Neuronal stem cell (in vitro differentiated cells): ENCODE measurements at regions not wholly inside any gene's neighbourhood (a gene's known extent, or its start where the extent isn't known, plus 50 kb on each side); places are given as distances from the start of the nearest gene placed in this dataset.

Experiments used
- DNase-seq: peaks from one replicate; pipeline ENCODE4 v3.0.0-alpha.2; 2013; ENCODE audit warnings: low spot score
- H2AFZ ChIP-seq: one replicate; pipeline ENCODE4 v1.6.1; 2013; ENCODE audit warnings: mild to moderate bottlenecking, low read length, inconsistent platforms
- H2AK5ac ChIP-seq: 2 replicates; pipeline ENCODE4 v1.6.1; 2013; ENCODE audit warnings: low read depth, mild to moderate bottlenecking, inconsistent platforms, low read length, moderate library complexity, mixed read lengths
- H2BK120ac ChIP-seq: 2 replicates; pipeline ENCODE4 v1.6.1; 2013; ENCODE audit warnings: low read depth, mild to moderate bottlenecking, inconsistent platforms, low read length, moderate library complexity, mixed read lengths
- H2BK12ac ChIP-seq: one replicate; pipeline ENCODE4 v1.6.1; 2013; ENCODE audit warnings: low read length, inconsistent platforms
- H2BK15ac ChIP-seq: 2 replicates; pipeline ENCODE4 v1.6.1; 2013; ENCODE audit warnings: mild to moderate bottlenecking, low read length, inconsistent platforms, mixed read lengths
- H2BK5ac ChIP-seq: one replicate; pipeline ENCODE4 v1.6.1; 2013; ENCODE audit warnings: inconsistent platforms, mild to moderate bottlenecking, low read length, moderate library complexity
- H3K14ac ChIP-seq: one replicate; pipeline ENCODE4 v1.6.1; 2013; ENCODE audit warnings: low read length, inconsistent platforms
- H3K18ac ChIP-seq: 2 replicates; pipeline ENCODE4 v1.6.1; 2013; ENCODE audit warnings: low read length, inconsistent platforms
- H3K23ac ChIP-seq: 2 replicates; pipeline ENCODE4 v1.6.1; 2013; ENCODE audit warnings: low read depth, mild to moderate bottlenecking, mixed read lengths, low read length, inconsistent platforms; ENCODE audit not compliant: poor library complexity
- H3K27ac ChIP-seq: replicated peaks from 3 replicates; pipeline ENCODE4 v1.5.1; 2013; ENCODE audit warnings: low read length, inconsistent platforms
- H3K27me3 ChIP-seq, 3 experiments: 2 replicates each; pipeline ENCODE4 v1.6.1; 2013; ENCODE audit warnings: low read length in 3 of 3, mild to moderate bottlenecking in 2 of 3, inconsistent platforms in 1 of 3, low read depth in 1 of 3, mixed read lengths in 1 of 3, moderate library complexity in 1 of 3; ENCODE audit not compliant: control insufficient read depth in 3 of 3, insufficient read depth in 3 of 3
- H3K36me3 ChIP-seq, 2 donors: replicated peaks in 1 of 2; 2 replicates each; pipeline ENCODE4 v1.6.1; 2013; ENCODE audit warnings: low read length in 2 of 2; ENCODE audit not compliant: control insufficient read depth in 2 of 2, insufficient read depth in 2 of 2
- H3K4ac ChIP-seq: 2 replicates; pipeline ENCODE4 v1.6.1; 2013; ENCODE audit warnings: inconsistent platforms, mild to moderate bottlenecking, low read length, moderate library complexity
- H3K4me1 ChIP-seq, 2 donors: 1 replicate in 1 of 2; 2 replicates in 1 of 2; pipeline ENCODE4 v1.6.1; 2013; ENCODE audit warnings: low read length in 2 of 2, low read depth in 1 of 2; ENCODE audit not compliant: control insufficient read depth in 2 of 2, insufficient read depth in 1 of 2
- H3K4me2 ChIP-seq: one replicate; pipeline ENCODE4 v1.6.1; 2013; ENCODE audit warnings: mild to moderate bottlenecking, low read length, inconsistent platforms; ENCODE audit not compliant: insufficient read depth, poor library complexity, severe bottlenecking
- H3K4me3 ChIP-seq, 2 donors: 2 replicates each; pipeline ENCODE4 v1.5.1; 2013; ENCODE audit warnings: low read length in 2 of 2, mild to moderate bottlenecking in 2 of 2, inconsistent platforms in 1 of 2, moderate library complexity in 1 of 2
- H3K79me1 ChIP-seq: one replicate; pipeline ENCODE4 v1.6.1; 2013; ENCODE audit warnings: low read depth, mild to moderate bottlenecking, inconsistent platforms, low read length, moderate library complexity
- H3K9ac ChIP-seq: one replicate; pipeline ENCODE4 v1.6.1; 2013; ENCODE audit warnings: mild to moderate bottlenecking, low read depth, low read length, inconsistent platforms; ENCODE audit not compliant: poor library complexity
- H3K9me3 ChIP-seq, 2 donors: replicated peaks in 1 of 2; 2 replicates each; pipeline versions ENCODE3 to v1.6.1; 2013; ENCODE audit warnings: low read length in 2 of 2, mild to moderate bottlenecking in 2 of 2, inconsistent platforms in 1 of 2, low read depth in 1 of 2, mixed read lengths in 1 of 2, moderate library complexity in 1 of 2; ENCODE audit not compliant: control insufficient read depth in 2 of 2, insufficient read depth in 1 of 2
- H4K8ac ChIP-seq: one replicate; pipeline ENCODE4 v1.6.1; 2013; ENCODE audit warnings: low read depth, mild to moderate bottlenecking, inconsistent platforms, low read length, moderate library complexity
- H4K91ac ChIP-seq: one replicate; pipeline ENCODE4 v1.6.1; 2013; ENCODE audit warnings: low read length, low read depth, mild to moderate bottlenecking, inconsistent platforms; ENCODE audit not compliant: poor library complexity
- WGBS, 2 donors: extraction: QIAGEN DNeasy Blood & Tissue Kit; methylation state at CpG; one replicate each; pipeline ENCODE4 v1.1.7; 2013; ENCODE audit warnings: missing lambda C conversion rate in 2 of 2, mixed read lengths in 1 of 2; ENCODE audit not compliant: insufficient read length in 2 of 2, insufficient replicate concordance in 1 of 2; ENCODE audit errors: extremely low coverage in 2 of 2; 5-methylcytosine and 5-hydroxymethylcytosine counted together

DNA sequence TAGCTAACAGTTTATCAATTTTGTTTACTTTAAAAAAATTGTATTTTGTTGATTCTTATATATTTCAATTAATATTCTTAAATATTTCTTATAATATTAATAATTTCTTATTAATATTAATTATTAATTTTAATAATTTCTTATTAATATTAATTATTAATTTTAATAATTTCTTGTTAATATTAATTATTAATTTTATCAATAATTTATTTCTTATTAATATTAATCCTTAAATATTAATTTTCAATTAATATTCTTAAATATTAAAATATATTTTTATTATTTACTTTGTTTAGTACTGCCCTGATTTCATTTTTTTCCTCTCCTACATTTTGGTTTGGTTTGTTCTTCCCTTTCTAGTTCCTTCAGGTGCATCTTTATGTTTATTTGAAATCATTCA is 1208.1 kb downstream of the LRFN5 start:
- Histone ChIP-seq H3K4me2 (no peak overlapping the region), H2BK15ac (no peak overlapping the region), H3K4me3 (no peak overlapping the region), H3K4me1 (no peaks in the 10 kb centered on the region), H3K79me1 (no peaks in the 10 kb centered on the region), H3K9ac (no peak overlapping the region), H2AK5ac (no peak overlapping the region), H3K4ac (no peak overlapping the region), H2BK5ac (no peak overlapping the region), H3K18ac (no peak overlapping the region), H3K9me3 (no peaks in the 10 kb centered on the region), H2AFZ (no peak overlapping the region), H4K91ac (no peak overlapping the region), H3K14ac (no peak overlapping the region), H2BK120ac (no peak overlapping the region), H3K36me3 (no peaks in the 10 kb centered on the region), H3K27me3 (no peaks in the 10 kb centered on the region), H4K8ac (no peak overlapping the region), H2BK12ac (no peak overlapping the region), H3K27ac (no peak overlapping the region), H3K23ac (no peak overlapping the region)
- no peak for DNase-seq

DNA sequence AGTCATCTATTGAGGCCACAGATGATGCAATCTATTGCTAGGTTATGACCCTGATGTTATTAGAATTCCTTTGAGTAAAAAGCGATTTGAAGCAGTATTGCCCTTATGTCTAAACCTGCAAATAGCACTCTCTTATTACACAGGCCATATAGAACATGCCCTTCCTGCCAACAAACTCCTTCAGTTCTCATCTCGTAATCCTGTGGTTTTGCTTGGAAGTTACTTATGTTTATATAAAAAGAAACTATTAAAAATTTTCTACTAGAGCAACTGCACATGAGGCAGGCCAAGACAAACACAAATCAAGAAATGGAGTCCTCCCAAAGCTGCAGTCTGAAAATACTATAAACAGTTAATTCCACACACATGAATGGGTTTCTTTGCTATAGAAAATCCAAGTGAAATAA is 1200.2 kb downstream of the LRFN5 start:
- Histone ChIP-seq H3K9ac (no peak overlapping the region), H3K4me3 (no peak overlapping the region), H3K27ac (no peak overlapping the region), H3K14ac (no peak overlapping the region), H4K91ac (no peak overlapping the region), H3K23ac (no peak overlapping the region), H4K8ac (no peak overlapping the region), H3K36me3 (no peaks in the 10 kb centered on the region), H2BK120ac (no peak overlapping the region), H3K79me1 (no peaks in the 10 kb centered on the region), H2AK5ac (no peak overlapping the region), H3K4me2 (no peak overlapping the region), H3K27me3 (no peaks in the 10 kb centered on the region), H2AFZ (no peak overlapping the region), H2BK12ac (no peak overlapping the region), H2BK5ac (no peak overlapping the region), H3K9me3 (no peaks in the 10 kb centered on the region), H3K4ac (no peak overlapping the region), H2BK15ac (no peak overlapping the region), H3K18ac (no peak overlapping the region), H3K4me1 (no peaks in the 10 kb centered on the region)
- no peak for DNase-seq
- no CpG with 5 or more reads among the region's 2 CpGs for WGBS, 2 donors

DNA sequence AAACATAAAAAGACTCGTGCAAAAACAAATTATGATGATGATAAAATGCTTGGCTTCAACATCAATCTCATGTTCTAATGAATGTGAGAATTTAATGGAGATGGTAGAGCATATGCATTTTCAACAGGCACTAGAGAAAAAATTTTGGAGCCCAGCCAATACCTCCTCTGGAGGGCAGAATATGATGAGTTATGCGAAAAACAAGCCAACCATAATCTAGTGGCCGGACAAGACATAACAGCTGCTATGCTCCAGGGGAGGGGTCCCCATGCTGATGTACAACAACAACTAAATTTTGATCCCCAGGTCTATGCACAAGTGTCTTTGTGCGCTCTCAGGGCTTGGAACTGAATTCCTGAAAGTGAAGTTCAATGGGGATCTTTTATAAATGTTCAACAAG is 1197.5 kb downstream of the LRFN5 start:
- H3K27me3 ChIP-seq, result no peaks in the 10 kb centered on the region
- no peaks in the 10 kb centered on the region for H3K4me1 ChIP-seq
- WGBS, 2 donors, result no CpG with 5 or more reads among the region's 4 CpGs
- no peaks in the 10 kb centered on the region for H3K36me3 ChIP-seq
- no peak overlapping the region for H2BK120ac ChIP-seq
- no peak overlapping the region for H2AK5ac ChIP-seq
- no peak overlapping the region for H3K4me2 ChIP-seq
- H3K4me3 ChIP-seq, result no peak overlapping the region
- H3K9me3 ChIP-seq, result no peaks in the 10 kb centered on the region
- no peak overlapping the region for H3K9ac ChIP-seq
- H3K14ac ChIP-seq, result no peak overlapping the region
- H3K79me1 ChIP-seq, result no peaks in the 10 kb centered on the region
- no peak overlapping the region for H2BK5ac ChIP-seq
- H4K91ac ChIP-seq, result no peak overlapping the region
- H3K23ac ChIP-seq, result no peak overlapping the region
- no peak overlapping the region for H2BK12ac ChIP-seq
- H4K8ac ChIP-seq, result no peak overlapping the region
- no peak overlapping the region for H3K18ac ChIP-seq
- H2BK15ac ChIP-seq, result no peak overlapping the region
- H2AFZ ChIP-seq, result no peak overlapping the region
- H3K27ac ChIP-seq, result no peak overlapping the region
- no peak for DNase-seq
- H3K4ac ChIP-seq, result no peak overlapping the region

DNA sequence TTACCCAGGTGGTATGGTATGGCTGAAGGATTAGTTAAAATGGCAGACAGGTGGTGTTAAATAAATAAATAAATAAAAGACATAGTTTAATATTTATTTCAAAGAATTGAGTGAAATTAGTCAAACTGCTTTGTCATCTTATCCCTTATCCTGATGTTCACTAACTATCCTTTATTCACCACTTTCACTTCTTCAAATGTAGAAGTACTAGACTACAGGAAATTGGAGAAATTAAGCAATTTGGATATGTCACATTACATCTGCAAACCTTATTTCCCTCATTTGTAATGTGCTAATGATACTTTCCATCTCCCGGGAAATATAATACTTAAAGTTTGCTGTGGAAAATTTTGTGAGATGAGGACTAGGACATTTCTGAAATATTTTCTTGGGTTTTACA is 1195.7 kb downstream of the LRFN5 start:
- Histone ChIP-seq H3K14ac (no peak overlapping the region), H2BK15ac (no peak overlapping the region), H3K9me3 (no peaks in the 10 kb centered on the region), H3K4me3 (no peak overlapping the region), H2BK12ac (no peak overlapping the region), H3K23ac (no peak overlapping the region), H3K27me3 (no peaks in the 10 kb centered on the region), H3K4ac (no peak overlapping the region), H3K27ac (no peak overlapping the region), H4K91ac (no peak overlapping the region), H3K9ac (no peak overlapping the region), H2AFZ (no peak overlapping the region), H2AK5ac (no peak overlapping the region), H4K8ac (no peak overlapping the region), H3K18ac (no peak overlapping the region), H3K36me3 (no peaks in the 10 kb centered on the region), H2BK120ac (no peak overlapping the region), H2BK5ac (no peak overlapping the region), H3K4me1 (no peaks in the 10 kb centered on the region), H3K4me2 (no peak overlapping the region), H3K79me1 (no peaks in the 10 kb centered on the region)
- DNase-seq, result no peak
- no CpG with 5 or more reads among the region's 1 CpG for WGBS, 2 donors
